DMS153 treated with DMSO at 0.1 percent for 48 hours (cell line): ENCODE measurements at regions not wholly inside any gene's neighbourhood (a gene's known extent, or its start where the extent isn't known, plus 50 kb on each side); places are given as distances from the start of the nearest gene placed in this dataset.

Source experiments
- DNase-seq: peaks from one replicate; lab custom pipeline; 2025; ENCODE audit not compliant: unreplicated experiment; lab: John Stamatoyannopoulos, UW

DNA sequence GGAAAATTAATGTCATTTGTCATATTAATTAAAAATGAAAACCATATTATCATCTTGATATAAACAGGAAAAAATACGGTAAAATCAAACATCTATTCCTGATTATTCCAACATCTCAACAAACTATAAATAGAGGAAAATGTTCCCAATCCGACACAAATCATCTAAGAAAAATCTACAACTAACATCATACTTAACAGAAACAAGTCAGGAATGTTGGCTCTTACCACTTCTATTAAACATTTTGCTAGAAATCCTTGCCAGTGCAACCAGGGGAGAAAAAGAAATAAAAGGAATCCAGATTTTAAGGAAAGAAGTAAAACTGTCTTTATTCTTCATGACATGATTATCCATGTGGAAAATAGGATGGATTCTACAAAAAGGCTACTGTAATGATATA lies 77.0 kb upstream of the IRF2BP2 start:
- no peak for DNase-seq

- no peak for DNase-seq
Observed at GRCh38 chr1:234686035-234686434, 76.1 kb upstream of the IRF2BP2 start.

DNA sequence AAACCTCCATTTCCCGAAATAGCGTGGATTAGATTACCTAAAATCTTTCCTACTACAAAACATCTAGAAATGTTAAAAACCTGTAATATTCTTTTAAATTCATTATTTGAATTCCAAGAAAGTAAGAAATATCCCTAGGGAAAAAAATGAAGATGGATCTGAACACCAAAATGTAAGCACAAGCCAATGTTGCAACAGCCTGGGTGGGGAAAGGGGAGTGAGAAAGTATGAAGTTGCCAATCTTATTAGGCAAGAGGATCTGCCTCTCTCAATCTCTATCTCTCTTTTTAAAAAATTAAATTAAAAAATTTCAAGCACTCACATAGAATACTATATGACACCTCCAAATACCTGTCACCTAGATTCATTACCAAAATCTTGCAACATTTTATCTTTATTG lies 74.9 kb upstream of the IRF2BP2 start:
- no peak for DNase-seq

DNA sequence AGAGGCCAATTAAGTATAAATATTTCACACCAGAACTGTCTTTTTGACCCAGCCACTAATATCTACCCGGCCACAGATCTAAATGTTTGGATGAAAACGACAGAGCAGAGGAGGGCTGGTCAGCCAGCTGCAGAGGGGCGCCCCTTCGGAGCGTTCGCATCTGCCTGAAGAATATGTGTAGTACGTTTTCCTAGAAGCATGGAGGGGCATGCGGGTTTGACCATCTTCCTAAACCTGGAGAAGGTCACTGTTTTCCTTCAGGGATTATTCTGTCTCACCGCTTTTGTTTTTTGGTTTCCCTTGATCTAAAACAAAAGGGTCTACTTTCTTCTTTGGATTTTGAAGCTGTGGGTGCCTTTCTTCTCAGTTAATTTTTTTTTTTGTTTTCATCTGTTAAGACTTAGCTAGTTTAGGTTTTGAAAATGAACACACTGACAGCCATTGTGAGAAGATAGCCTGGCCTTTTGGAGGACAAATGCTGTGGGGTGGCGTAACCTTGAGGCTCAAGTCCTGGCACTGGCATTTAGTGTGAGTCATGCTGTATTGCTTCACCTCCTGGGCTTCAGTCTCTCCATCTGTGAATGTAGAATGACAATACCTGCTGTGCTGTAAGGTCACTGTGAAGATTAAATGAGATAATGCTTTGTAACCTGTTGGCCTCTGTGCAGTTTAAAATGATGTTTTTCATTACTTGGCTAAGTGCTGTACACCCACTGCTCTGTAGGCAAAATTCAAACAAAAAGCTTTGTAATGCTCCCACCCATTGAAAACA lies 74.1 kb upstream of the IRF2BP2 start:
- no peak for DNase-seq

- no peak for DNase-seq
Observed at GRCh38 chr1:234683127-234683860, 73.3 kb upstream of the IRF2BP2 start.

- DNase-seq = no peak
Observed at GRCh38 chr1:234681990-234682389, 72.0 kb upstream of the IRF2BP2 start.

DNA sequence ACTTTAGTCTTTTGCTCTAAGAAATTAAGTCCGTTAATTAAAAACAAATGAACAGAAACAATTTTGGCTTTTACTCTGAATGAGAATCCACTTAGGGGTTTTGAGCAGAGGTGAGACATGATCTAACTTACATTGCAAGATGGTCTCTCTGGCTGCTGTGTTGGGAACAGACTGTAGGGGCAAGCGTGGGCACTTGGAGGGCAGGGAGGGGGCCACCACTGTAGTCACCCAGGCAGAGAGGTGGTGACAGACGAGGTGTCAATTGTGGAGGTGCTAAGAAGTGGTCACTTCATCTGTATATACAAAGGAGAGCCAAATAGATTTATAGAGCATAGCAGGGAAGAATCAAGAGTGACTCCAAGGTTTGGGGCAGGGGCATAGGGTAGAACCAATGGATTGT lies 71.1 kb upstream of the IRF2BP2 start:
- DNase-seq = no peak

- no peak for DNase-seq
Observed at GRCh38 chr1:234680331-234680904, 70.4 kb upstream of the IRF2BP2 start.

DNA sequence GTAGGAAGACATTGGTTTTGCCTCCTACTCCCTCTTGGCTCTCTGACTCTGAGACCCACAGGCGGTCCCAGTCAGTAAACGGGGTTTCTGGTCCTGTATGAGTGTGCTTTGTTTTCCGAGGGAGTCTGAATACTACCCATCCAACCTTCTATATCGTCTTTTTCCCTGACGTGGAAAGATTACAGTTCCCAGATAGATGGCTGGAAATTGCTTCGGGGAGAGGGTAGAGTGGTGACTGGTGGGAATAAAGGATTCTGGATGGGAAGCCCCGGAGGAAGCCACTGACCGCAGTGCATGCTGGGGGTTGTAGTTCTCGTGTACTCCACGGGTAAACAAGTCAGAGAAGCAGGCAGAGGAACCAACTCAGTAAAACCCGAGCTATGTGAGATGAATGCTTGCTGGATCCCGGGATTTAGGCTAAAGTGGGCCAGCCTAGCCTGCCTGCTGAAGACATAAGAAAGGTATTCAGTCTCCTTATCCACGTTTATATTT lies 66.2 kb upstream of the IRF2BP2 start:
- peak; percentile 69 for DNase-seq

DNA sequence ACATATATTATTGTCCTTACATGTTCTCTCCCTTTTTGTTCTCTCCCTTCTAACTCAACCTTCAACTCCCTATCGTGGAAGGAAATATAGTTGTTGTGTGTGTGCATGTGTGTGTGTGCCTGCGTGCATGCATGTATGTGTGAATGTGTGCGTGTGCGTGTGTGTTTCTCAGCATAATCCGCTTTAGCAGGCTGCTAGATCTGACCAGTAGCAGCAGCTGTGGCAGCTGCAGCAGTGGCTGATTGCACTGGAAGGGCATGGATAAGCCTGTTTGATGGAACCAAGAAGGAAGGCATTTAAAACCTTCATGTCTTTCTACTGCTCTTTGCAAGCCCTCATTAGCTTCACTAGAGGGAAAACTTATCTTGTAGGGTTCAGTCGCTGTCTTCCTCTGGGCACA lies 65.6 kb upstream of the IRF2BP2 start:
- no peak for DNase-seq

DNA sequence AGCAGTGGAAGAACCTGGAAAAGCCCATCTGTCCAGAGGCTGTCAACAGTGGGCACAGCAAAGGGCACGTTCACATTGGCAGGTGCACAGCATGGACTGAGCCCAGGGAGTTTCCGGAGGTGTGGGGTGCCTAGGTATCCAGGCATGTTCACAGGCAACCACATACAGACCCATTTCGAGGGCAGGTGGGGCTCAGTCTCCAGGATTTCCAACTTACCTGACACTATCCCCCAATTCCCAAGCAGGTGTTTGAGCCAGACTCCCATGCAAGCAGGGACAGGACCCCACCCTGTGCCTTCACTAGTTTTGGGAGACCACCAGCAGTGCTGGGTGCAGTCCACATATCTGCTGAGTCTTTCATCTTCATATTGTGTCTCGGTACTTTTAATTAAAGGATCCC lies 65.0 kb upstream of the IRF2BP2 start:
- DNase-seq = no peak

- no peak for DNase-seq
Observed at GRCh38 chr1:234674218-234674815, 64.3 kb upstream of the IRF2BP2 start.

GRCh38 chr1:234672349-234673135 lies 62.6 kb upstream of the IRF2BP2 start:
- no peak for DNase-seq

- peak; percentile 48 for DNase-seq
Observed at GRCh38 chr1:234670967-234671626, 61.1 kb upstream of the IRF2BP2 start.

DNA sequence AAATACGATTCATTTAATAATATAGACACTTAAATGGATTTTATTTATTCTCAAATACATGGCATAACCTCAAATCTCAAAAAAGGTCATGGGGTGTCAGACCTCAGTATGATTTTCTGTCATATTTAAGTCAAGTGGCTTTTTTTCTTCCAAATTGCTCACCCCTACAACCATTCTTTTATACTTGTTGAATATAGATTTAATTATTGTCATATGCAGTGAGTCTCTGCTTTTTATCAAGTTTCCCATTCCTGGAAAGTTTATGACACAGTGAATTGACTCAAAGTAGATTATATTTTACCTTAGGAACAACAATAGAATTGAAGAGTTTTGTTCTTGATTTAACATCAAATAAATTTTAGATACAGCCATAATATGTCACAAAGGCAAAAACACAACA lies 59.5 kb upstream of the IRF2BP2 start:
- no peak for DNase-seq

- DNase-seq = no peak
Observed at GRCh38 chr1:234668577-234668955, 58.6 kb upstream of the IRF2BP2 start.

DNA sequence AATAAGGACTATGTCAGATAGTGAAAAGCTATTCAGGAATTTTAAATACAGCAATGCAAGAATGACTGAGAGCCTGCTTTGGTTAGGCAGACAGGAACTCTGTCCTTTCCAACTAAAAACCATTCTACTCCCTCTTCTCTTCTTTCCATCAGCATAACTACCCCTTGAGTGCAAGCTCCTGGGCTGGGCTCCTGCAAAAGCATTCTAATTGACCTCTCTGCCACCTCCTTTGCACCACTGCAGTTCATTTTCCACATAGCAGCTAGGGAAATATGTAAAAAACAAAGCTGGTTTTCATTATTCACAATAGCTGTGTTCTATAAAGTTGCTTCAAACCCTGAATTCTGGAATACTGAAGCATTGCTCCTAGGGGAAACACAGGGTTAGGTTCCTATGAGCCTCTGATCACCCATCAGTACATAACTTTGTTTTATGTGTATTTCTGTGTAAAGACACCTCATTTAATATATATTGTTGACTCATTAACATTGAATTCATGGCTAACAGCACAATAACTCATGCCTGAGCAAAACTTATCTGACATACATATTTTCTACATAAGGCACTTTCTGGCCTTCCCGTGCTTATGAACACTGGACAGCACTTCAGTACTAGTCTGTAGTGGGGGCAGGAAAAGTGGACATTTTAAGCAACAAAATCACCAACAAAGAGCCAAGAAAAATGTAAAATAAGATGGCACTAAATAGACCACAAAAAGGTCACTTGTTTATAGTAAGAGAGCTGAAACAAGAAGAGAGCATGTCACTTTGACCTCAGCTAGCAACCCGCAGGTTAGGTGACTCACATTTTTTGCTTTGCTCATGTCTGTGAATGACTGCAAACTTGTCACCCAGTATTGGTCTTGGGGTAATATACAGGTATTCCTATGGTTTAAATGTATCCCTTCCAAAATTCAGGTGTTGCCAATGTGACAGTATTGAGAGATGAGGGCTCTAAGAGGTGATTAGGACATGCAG lies 57.9 kb upstream of the IRF2BP2 start:
- no peak for DNase-seq

GRCh38 chr1:234666761-234667160 lies 56.8 kb upstream of the IRF2BP2 start:
- DNase-seq = no peak

DNA sequence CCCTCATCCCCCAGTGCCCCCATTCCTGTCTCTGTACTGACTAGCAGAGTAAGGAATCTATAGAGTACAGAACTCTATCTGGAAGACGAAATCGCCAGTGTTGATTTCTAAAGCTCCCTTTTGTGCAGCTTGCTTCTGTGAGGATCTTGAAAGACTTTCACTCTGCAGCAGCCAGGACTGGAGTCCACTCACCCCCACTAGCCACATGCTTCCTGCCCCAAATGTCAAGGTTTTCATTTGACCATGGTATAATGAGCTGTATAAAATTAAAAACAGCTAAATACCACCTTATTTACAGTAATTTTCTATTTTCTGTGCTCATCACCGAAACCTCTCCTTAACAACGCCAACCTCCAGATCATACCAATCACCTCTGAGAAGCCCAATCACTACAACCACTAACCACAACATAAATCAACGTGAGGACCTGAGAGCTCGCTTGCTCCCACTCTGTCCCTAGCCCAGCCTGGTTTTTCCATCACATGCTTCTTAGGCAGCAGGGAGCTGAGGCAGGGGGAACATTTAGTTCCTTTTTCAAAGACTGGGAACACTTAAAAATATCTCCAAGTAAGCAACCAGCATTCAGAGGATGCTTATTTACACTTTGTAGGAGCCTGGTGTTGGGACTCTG lies 56.1 kb upstream of the IRF2BP2 start:
- DNase-seq = no peak
